AG20443 (cell line): ENCODE measurements at regions not wholly inside any gene's neighbourhood (a gene's known extent, or its start where the extent isn't known, plus 50 kb on each side); places are given as distances from the start of the nearest gene placed in this dataset.

ENCODE experiments used
- DNase-seq: peaks from one replicate; pipeline ENCODE4 v3.0.0; 2012; ENCODE audit warnings: low spot score, mixed read lengths

DNA sequence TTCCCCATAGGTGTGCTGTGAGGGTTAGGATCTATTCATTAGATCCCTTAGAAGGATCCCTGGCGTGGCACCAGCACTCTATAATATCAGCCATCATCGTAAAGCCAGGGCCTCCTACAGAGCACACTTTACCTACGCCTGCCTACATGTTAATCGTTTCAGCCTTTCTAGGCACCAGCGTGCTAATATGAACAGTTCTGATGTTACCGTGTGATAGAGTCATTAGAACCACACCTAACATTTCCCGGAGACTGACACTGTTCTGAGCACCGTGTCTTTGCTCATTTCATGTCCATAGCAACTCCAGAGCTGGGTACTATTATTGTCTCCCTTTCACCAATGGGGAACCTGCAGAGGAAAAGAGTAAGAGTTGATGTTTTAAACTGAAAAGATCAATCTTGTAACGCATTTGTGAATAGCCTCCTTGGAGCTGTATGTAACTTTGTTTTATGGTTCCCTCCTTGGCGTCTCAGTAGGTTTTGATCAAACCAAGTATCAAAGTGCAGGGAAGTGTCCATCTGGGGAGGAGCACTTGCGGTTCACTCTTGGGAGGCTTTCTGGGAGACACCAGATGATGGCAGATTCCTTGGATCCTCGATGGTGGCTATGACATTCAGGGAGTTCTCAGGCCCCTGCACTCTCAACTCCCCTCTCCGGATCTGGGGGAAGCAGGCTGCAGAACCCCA is 73.8 kb upstream of the KCNG1 start:
- no peak for DNase-seq

DNA sequence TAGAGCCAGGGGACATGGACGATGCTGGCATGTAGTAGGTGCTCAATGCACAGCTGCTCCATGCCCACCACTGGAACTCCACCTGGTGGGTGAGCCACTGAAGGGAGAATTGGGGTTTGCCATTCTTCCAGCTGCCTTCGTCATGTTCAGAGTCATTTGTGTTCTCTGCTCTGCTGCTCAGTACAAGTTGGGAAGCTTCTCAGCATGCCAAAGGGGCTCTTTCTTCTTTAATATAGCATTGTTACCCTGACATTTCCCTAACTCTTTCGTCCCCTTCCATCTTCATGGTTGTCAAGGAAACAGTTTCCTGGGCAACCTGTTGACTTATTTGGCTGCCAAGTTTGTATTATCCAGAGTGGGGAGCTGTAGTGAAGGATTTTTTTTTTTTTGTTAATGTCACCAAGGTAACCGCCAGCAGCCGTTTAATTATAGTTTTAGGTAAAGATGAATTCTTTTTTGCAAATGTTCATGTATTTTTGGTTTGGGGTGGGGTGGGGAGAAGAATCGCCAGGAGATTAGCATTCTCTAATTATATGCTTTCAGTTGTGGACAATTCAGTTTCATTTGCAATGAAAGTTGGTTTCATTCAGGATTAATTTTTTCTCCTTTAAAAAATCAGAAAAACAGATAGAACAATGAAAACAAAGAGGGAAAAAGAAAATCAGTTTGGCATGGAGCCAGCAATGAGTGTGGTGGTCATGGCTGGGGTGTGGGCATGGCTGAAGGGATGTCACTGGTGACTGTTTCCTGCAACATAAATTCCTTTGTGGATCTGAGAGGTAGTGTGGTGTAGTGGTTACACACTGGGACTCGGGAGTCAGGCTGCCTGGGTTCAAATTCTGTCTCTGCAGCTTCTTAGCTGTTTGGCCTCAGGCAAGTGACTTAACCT is 73.0 kb upstream of the KCNG1 start:
- no peak for DNase-seq

DNA sequence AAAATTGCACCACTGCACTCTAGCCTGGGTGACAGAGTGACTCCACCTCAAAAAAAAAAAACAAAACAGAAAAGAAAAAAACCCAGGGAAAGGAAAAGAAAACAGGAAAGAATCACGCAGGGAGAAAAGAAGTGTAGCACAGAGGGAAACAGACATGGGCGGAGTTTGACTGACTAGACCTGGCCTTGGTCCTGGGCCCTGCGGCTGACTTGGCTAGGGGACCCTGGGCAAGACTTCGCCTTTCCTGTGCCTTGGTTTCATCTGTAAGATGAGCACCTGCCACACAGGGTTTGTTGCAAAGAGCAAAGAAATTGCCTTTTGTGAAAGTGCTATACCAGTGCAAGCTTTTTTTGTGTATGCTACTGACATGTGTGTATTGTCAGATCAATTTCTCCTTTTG is 71.3 kb upstream of the KCNG1 start:
- DNase-seq, result no peak

DNA sequence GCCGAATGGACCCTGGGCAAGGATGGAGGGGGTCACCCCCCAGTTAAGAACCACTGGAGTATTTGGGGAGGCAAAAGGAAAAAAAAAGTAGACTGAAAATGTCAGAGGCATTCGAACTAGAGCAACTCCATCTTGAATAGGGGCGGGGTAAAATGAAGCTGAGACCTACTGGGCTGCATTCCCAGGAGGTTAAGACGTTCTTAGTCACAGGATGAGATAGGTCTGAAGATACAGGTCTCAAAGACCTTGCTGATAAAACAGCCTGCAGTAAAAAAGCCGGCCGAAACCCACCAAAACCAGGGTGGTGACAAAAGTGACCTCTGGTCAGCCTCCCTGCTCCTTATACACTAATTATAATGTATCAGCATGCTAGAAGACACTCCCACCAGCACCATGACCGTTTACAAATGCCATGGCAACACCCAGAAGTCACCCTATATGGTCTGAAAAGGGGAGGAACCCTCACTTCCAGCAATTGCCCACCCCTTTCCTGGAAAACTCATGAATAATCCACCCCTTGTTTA is 70.4 kb upstream of the KCNG1 start:
- no peak for DNase-seq

DNA sequence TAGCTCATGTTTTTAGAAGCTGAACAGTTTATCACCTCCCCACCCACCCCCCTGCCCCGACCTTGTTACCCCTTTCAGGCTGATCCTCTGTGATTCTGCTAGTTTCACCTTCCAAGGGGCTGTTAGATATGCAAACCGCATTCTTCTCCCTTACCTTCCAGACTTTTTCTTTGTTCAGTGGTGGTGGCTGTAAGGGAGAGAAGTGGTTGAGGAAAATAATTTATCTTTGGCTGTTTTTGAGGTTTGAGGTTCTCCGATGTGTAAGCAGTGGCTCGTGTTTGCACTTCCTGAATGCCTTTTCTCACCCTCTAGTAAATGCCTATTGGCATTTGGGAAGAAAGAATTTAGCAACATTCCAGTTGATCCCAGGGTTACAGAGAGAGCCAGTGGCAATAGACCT is 69.4 kb upstream of the KCNG1 start:
- no peak for DNase-seq

DNA sequence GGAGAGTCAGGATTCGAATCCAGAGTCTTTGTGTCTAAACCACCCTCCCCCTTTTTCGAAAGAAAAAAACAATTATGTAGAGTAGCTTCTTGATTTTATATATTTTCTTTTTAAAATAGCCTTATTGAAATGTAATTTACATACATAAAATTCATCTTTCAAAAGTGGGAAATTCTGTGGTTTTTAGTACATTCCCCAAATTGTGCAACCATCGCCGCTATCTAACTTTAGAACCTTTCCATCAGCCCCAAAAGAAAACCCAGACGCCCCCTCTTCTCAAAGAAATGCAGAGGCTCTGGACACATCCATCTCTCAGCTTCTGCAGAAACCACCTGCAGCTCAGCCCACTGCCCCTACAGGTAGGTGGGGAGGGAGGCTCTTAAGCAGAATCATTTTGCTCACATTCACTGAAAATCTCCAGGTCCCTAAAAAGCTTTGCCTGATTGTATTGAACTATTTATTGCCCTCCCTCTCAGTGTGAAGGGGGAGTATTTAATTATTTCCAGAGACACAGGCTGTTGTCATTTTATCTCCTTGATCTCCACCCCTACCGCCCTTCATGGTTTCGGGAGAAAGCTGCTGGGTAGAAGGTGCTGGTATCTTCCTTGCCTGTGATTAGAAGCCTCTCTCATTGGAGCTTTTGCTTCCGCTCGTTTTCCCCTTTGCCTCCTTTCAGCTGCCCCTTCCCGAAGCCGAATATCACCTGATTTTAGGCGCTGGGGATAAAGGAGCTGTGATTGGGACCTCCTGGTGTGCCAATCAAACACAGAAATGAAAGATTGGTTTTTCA is 68.7 kb upstream of the KCNG1 start:
- DNase-seq, result no peak

DNA sequence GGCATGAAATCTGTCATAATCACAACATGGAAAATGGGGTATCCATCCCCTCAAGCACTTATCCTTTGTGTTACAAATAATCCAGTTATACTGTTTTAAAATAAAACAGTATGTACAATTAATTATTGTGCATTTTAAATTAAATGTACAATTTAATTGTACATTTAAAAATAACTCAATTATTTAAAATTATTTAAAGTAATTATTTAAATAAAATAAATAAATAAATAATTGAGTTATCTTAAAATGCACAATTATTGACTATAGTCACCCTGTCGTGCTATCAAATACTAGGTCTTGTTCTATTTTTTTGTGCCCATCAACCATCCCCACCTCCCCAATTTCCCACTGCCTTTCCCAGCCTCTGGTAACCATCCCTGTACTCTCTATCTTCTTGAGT is 66.9 kb upstream of the KCNG1 start:
- no peak for DNase-seq

DNA sequence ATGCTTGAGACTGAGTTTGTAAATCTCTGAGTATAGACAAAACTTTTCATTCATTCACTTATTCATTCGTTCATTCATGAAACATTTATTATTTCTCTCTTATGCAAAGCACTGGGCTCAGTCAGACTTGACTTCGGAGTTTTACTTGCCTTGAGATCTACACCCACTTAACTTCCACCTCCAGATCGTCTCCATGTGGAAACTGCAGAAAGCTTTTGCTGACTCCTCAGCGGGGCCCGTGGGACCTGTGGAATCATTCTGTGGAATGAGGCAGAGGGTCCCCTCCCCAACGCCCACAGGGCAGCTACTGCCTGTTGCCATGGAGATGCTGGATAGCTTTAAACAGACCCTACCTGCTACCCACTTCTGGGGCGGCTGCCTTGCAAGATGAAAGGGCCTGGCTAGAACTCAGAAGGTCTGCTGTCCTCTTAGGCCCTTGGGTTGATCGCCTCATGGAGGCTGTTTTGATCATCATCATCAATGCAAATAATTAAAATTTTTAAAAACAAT is 66.4 kb upstream of the KCNG1 start:
- no peak for DNase-seq

DNA sequence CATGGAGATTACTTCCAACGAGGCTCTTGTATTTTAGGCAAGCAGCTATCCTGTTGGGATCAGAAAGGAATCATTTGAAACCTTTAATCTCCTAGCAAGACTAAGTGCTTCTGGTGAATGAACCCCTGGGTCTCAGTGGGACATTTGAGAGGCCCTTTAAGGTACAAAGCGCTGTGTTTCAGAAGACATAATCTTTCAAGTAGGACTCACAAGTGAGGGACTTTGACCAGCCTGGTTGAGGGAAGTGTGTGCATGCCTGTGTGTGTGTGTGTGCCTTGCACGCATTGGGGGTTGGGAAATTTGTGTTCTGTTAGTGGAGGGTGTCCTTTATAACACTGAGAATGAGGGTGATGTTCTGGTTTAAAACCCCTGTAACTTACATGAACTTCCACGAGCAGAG is 64.4 kb upstream of the KCNG1 start:
- DNase-seq, result no peak

DNA sequence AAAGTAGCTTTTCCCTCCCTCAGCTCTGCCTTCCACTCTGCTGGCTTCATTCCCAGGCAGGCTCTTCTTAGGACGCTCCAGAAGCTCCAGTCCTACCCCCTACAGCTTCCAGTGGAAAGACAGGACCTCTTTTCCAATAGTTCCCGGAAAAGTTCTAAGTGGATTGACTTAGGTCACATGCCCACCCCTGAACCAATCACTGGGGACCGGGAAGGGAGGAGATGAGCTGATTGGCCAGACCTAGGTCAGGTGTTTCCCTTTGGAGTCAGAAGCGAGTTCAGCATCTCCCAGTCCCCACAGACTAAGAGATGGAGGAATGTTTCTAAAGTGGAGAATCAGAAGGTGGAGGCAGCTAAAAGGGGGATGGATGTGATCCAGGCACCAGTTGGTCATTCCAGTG is 62.9 kb upstream of the KCNG1 start:
- no peak for DNase-seq

DNA sequence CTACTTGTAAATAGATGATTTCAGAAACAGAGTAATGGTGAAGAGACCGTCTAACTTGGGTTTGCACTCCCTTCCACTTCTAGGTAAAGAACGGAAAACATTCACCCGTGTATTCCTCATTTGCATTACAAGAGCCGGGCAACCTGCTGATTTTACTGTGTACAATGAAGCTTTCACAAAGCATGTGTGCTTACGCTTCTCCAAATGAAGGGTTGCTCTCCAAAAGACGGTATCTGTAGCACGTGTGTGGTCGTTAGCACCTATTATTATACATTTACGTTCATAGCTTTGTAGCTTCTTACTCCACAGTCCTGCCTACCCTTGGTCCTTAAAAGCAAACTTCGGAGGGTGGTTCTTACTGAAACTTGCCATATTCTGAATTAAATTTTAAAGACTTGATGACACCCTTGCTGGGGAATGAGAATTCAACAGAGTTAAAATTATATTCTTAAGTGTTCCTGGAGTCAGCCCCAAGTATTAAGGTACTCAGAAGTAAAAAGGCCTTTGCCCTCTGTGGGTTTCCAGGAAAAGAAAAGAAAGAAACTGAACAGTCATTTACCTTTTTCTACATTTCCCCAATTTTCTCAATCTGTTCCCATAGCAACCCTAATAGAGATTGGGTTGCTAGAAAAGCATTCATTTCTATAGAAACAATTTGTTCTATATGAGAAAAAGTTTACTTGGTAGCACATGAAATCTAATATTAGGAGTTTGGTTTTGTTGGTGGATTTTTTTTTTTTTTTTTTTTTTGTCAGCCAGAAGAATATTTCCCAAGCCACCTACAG is 61.9 kb upstream of the KCNG1 start:
- no peak for DNase-seq

DNA sequence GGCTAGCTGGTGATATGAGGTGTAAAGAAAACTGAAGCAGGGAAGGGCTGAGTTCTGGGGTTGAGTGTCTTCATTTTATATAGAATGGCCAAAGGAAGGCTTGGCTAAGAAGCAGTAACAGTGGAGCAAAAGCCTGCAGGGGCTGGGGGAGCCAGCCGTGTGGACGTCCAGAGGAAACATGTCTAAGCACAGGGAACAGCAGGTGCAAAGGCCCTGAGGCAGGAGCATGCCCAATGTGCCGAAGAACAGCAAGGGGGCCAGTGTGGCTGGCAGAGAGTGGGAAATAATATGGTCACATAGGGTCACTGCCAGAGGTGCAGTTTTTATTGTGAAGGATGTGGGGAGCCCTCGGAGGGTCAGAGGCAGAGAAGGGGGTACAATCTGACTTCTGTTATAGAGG is 60.5 kb upstream of the KCNG1 start:
- DNase-seq, result no peak

DNA sequence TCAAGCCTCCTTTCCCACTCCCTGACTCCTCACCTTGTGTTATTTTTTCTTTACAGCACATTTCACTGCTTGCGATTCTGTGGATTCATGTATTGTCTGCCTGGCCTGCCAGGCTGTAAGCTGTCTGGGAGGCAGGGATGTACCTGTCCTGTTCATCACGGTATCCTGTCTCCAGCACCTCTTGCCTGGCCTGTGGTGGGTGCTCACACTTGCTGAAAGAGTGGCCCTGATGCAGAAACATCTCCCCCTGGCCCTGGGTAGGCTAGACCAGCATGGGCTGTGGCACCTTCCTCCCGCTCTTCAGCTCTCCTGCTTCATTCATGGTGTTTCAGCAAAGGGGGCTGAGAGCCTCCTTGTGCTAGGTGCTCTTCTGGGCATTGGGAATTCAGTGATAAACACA is 60.1 kb upstream of the KCNG1 start:
- no peak for DNase-seq

DNA sequence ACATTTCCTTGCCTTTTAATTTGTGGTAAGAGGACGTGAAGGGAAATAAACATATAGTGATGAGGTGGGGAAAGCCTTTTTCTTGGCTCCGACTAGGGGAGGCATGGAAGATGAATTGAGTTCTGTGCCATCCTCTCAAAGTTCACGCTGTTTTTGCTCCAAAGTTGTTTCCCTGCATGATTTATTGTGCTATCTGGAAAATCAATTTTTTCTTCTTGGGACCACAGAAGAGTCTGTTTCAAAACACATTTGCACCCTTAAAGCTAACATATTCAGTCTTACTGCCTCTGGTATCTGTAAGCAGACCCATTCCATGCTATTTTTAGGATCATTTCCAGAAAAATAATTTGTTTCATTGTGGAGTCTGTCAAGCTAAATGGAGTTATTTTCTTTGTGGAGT is 57.6 kb upstream of the KCNG1 start:
- no peak for DNase-seq

DNA sequence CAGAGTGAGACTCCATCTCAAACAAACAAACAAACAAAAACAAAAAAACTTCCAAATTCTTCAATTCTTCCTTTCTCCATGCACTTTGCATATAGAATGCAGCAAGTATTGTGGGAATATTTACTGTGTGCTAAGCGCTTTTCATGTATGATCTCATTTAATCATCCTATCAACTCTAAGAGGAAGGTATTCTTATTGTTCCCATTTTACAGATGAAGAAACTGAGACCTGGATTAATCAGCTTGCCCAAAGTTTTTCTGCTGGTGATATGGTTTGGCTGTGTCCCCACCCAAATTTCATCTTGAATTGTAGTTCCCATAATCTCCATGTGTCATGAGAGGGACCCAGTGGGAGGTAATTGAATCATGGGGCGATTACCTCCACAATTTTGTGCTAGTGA is 56.6 kb upstream of the KCNG1 start:
- DNase-seq, result no peak

DNA sequence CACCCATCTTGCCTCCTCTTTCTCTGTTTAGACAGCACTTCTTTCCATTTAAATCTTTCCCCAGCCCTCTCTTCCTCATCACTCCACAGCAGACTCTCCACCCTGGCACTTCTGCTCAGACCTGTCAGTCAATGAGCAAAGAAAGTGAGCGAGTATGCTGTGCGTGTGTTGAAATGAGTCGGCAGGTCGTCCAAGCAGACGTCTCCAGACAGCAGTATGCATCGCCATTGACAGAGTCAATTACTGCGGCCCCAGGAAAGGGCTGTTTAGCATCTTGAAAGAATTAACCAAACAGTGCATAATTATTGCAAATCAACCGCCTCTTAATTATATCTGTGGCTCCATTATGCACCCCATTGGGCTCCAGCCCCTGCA is 54.8 kb upstream of the KCNG1 start:
- DNase-seq, result no peak

DNA sequence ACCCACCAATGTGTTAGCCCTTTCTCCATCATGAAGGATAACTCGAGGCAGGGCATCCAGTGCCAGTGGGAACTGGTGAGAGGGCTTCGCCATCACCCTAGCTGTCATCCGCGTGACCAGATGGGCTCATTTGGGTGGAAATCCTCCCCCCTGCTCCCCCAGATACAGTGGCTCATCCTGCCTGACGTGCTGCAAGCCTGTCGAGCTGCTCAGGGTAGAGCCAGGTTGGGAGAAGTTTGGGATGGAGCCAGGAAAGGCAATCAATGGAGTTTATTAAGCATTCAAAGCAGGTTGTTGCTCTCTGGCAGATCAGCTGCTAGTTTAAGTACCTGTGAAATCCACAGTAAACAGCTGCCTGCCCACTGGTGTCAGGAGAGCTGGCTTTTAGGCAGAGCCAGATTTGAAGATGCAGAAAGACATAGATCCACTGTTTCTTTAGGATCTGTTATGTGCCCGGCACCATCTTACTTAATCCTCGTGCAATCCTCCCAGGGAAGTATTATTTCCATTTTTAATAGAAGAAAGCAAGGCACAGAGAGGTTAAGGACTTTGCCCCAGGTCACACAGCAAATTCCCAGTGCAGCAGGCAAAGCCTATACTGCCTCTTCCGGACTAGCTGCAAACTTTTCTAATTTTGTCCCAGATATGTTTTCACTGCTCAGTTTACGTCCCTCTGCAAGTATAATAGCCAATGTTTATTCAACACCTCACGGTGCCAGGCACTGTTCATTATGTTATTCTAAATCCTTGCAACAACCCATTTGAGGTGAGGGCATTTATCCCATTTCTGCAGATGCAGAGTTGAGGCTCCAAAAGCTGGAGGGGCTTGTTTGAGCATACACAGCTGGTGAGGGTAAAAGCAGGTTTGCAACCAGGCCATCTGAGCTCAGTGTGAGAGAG is 54.1 kb upstream of the KCNG1 start:
- DNase-seq, result no peak

DNA sequence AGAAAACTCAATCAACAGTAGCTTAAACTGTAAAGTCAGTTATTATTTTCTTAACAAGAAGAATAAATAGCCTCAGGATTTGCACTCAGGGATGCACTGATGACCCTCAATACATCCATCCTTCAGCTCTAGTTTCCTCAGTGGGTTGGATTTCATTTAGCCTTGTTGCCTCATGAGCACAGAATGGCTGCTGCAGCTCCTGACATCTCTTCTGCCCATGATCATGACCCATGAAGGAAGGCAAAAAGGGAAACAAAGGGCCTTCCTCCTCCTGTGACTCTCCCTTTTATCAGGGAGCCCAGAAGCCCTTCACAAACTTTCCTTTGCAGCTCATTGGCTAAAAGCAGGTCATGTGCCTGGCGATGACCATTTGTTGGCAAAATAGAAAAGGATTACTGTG is 51.2 kb upstream of the KCNG1 start:
- no peak for DNase-seq
